HFFc6 (cell line): ENCODE measurements at regions not wholly inside any gene's neighbourhood (a gene's known extent, or its start where the extent isn't known, plus 50 kb on each side); places are given as distances from the start of the nearest gene placed in this dataset.
"Not testable (repeated sequence)": the region's sequence is repeated elsewhere in the genome, so short reads cannot be mapped to it uniquely, and the experiment has no call there.

ENCODE experiments used
- DNase-seq: peaks from one replicate; pipeline ENCODE4 v3.0.0-alpha.2; 2018
- H3K27ac Mint-ChIP-seq: 2 replicates; pipeline ENCODE4 v1.8.0; 2020; ENCODE audit warnings: mild to moderate bottlenecking, mixed read lengths
- H3K27me3 Mint-ChIP-seq: 2 replicates; pipeline ENCODE4 v1.8.0; 2021; ENCODE audit warnings: mild to moderate bottlenecking, moderate library complexity, mixed read lengths; ENCODE audit not compliant: insufficient read depth
- H3K36me3 Mint-ChIP-seq: 2 replicates; pipeline ENCODE4 v1.8.0; 2021; ENCODE audit warnings: low read depth, mixed read lengths
- H3K4me1 Mint-ChIP-seq: 2 replicates; pipeline ENCODE4 v1.8.0; 2020; ENCODE audit warnings: low read depth, mixed read lengths
- H3K4me3 Mint-ChIP-seq: 2 replicates; pipeline ENCODE4 v1.8.0; 2020; ENCODE audit warnings: mild to moderate bottlenecking, moderate library complexity, mixed read lengths
- H3K9me3 Mint-ChIP-seq: 2 replicates; pipeline ENCODE4 v1.8.0; 2020; ENCODE audit warnings: mild to moderate bottlenecking, mixed read lengths
- TF ChIP-seq, protein P1 (sequence below): fragments of 200-600 bp; sonication (generic); IDR thresholded peaks from 2 replicates; pipeline ENCODE4 v1.5.0; 2021; ENCODE audit warnings: antibody characterized with exemption, mild to moderate bottlenecking

DNA sequence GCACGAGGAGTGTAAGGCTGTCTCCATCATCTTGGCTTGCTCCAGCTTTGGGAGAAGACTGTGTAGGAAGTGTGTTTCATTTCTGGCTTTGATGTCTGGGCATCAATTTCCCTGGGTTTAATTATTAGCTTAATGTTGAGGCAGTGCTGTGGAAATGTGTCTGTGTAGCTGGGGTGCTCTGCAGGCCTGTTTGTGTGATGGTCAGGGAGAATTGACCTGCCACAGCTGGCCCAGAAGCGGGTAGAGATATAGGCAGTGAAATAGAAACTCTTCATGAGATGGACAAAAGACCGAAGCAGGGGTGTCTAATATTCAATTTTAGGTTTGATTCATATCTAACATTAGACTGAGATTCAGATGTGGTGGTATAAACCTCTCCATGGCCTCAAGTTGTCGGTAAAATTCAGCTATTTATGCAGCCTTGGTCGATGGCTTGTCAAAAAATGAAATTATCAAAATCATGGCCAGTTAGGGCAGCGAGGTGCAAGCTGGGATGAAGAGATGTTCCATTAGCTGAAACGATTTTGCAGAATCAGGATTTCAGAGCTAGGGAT lies 95.3 kb upstream of the SNX9 start:
- peaks cover 11% of the 10 kb centered on the region for H3K4me1 Mint-ChIP-seq
- H3K9me3 Mint-ChIP-seq = peaks cover 24% of the 10 kb centered on the region
- no peak overlapping the region for H3K4me3 Mint-ChIP-seq
- TF ChIP-seq, protein P1, sequence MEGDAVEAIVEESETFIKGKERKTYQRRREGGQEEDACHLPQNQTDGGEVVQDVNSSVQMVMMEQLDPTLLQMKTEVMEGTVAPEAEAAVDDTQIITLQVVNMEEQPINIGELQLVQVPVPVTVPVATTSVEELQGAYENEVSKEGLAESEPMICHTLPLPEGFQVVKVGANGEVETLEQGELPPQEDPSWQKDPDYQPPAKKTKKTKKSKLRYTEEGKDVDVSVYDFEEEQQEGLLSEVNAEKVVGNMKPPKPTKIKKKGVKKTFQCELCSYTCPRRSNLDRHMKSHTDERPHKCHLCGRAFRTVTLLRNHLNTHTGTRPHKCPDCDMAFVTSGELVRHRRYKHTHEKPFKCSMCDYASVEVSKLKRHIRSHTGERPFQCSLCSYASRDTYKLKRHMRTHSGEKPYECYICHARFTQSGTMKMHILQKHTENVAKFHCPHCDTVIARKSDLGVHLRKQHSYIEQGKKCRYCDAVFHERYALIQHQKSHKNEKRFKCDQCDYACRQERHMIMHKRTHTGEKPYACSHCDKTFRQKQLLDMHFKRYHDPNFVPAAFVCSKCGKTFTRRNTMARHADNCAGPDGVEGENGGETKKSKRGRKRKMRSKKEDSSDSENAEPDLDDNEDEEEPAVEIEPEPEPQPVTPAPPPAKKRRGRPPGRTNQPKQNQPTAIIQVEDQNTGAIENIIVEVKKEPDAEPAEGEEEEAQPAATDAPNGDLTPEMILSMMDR = no peak
- no peak overlapping the region for H3K27ac Mint-ChIP-seq
- peaks cover 19% of the 10 kb centered on the region for H3K36me3 Mint-ChIP-seq
- DNase-seq = no peak
- H3K27me3 Mint-ChIP-seq = peaks cover 17% of the 10 kb centered on the region

DNA sequence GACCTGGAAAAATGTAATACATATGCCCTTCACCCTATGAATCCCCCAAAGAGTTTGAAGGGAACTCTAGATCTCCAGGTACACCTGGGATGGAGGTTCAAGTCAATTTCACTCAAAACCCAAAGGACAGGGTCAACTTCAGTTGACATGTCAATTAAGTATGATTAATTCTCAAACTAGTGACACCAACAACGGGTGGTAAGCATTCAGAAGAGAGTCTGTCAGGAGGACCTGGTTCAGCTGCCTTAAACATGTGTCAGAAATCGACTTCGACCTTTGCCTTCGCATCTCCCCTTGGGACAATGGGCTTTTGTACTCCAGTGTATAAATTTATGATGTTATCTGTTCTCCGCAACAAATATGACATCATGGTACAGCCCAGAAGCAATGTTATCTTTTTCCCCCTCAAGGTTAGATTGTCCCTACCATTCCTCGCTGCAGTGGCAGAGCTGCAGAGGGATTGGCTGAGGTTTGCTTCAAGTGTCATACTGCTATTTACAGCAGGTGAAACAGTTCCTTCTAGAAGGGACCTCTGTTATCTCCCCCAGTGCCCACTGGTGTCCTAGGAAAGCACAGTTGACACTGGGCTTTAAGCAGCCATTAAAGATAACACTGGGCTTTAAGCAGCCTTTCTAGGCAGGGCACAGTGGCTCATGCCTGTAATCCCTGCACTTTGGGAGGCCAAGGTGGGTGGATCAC lies 94.7 kb upstream of the SNX9 start:
- Mint-ChIP-seq H3K27me3 (peaks cover 17% of the 10 kb centered on the region), H3K27ac (no peak overlapping the region), H3K36me3 (peaks cover 19% of the 10 kb centered on the region), H3K9me3 (peaks cover 24% of the 10 kb centered on the region), H3K4me3 (no peak overlapping the region), H3K4me1 (peaks cover 11% of the 10 kb centered on the region)
- DNase-seq = no peak
- TF ChIP-seq, protein P1 = no peak

GRCh38 chr6:157731221-157731620 lies 91.8 kb upstream of the SNX9 start:
- peaks cover 2% of the 10 kb centered on the region for H3K36me3 Mint-ChIP-seq
- H3K27ac Mint-ChIP-seq = no peak overlapping the region
- no peaks in the 10 kb centered on the region for H3K4me1 Mint-ChIP-seq
- no peak overlapping the region for H3K4me3 Mint-ChIP-seq
- H3K9me3 Mint-ChIP-seq = peaks cover 2% of the 10 kb centered on the region; the same call in 1 of the 2 replicates
- TF ChIP-seq, protein P1 = no peak
- H3K27me3 Mint-ChIP-seq = peaks cover 11% of the 10 kb centered on the region
- no peak for DNase-seq

- no peak for DNase-seq
- no peaks in the 10 kb centered on the region for H3K9me3 Mint-ChIP-seq
- peaks cover 11% of the 10 kb centered on the region for H3K27me3 Mint-ChIP-seq
- no peak overlapping the region for H3K4me3 Mint-ChIP-seq
- H3K36me3 Mint-ChIP-seq = peaks cover under 1% of the 10 kb centered on the region; the same call in 1 of the 2 replicates
- TF ChIP-seq, protein P1 = no peak
- H3K27ac Mint-ChIP-seq = no peak overlapping the region
- H3K4me1 Mint-ChIP-seq = no peaks in the 10 kb centered on the region
Observed at GRCh38 chr6:157732007-157732406, 91.0 kb upstream of the SNX9 start.

DNA sequence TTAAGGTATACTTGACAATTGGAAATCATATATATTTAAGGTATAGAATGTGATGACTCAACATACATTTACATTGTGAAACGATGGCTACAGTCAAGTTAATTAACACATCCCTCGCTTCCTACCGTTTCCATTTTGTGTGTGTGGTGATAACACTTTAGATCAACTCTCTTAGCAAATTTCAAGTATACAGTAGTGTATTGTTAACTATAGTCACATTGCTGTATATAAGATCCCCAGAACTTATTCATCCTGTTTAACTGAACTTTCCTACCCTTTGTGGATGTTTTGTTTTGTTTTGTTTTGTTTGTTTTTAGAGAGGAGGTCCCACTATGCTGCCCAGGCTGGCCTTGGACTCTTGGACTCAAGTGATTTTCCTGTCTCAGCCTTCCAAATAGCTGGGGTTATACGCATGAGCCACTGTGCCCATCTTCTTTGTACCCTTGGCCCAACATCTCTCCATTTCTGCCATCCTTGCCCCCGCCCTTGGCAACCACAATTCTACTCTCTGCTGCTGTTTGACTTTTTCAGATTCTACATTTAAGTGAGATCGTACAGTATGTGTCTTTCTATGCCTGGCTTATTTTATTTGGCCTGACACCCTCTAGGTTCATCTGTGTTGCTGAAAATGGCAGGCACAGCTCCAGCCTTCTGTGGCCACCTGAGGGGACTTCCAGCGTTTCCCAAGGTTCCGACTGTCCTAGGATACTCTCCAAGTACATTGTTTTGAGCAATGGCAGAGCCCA lies 90.5 kb upstream of the SNX9 start:
- Mint-ChIP-seq H3K27me3 (peaks cover 11% of the 10 kb centered on the region), H3K27ac (no peak overlapping the region), H3K36me3 (peaks cover 6% of the 10 kb centered on the region), H3K9me3 (peaks cover 4% of the 10 kb centered on the region), H3K4me1 (no peaks in the 10 kb centered on the region), H3K4me3 (no peak overlapping the region)
- DNase-seq = no peak
- TF ChIP-seq, protein P1 = no peak

GRCh38 chr6:157736555-157736954 lies 86.5 kb upstream of the SNX9 start:
- H3K4me3 Mint-ChIP-seq, H3K27ac Mint-ChIP-seq, DNase-seq, H3K4me1 Mint-ChIP-seq: not testable (repeated sequence)
- Mint-ChIP-seq H3K27me3 (peaks cover 16% of the 10 kb centered on the region), H3K36me3 (peaks cover 12% of the 10 kb centered on the region), H3K9me3 (peaks cover 23% of the 10 kb centered on the region)
